SH-SY5Y (cell line): ENCODE measurements at regions not wholly inside any gene's neighbourhood (a gene's known extent, or its start where the extent isn't known, plus 50 kb on each side); places are given as distances from the start of the nearest gene placed in this dataset.

Experiments used
- GATA2 ChIP-seq: IDR thresholded peaks from 2 replicates; pipeline ENCODE4 v1.6.1; 2011; ENCODE audit warnings: mild to moderate bottlenecking, low read depth, low read length
- GATA3 ChIP-seq: IDR thresholded peaks from 2 replicates; pipeline ENCODE4 v1.6.1; 2011; ENCODE audit warnings: low read depth, mild to moderate bottlenecking, low read length, moderate library complexity

DNA sequence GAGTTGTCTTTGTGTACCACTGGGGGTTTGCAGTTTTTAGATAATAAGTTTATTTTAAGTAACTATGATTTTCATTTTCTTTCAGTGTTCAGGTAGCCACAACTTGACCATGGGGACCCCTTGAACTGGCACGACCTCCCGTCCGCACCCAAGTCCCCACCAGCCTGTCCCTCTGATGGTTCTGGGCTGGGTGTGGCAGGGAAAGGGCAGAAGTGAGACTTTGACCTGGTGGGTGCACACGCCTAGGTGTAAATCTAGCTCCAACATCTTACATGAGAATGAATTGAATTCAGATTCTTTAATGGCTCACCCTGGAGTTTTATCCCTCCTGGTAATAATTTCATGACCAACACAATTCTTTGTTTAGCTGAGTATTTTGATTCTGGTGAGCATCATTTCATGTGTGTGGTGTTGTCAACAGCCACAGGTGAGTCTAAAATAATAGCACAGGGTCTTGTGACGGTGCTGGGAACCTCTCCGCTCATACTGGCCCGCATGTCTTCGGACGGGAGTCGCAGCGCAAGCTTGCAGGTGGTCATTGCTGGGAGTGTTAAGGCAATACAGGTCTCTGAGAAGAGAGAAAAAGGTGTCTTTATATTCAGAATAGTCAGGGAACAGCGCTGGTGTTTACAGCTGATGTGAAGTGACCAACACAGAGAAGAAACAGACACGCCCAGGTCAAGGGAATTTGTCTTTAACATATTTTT is 50.8 kb upstream of the POFUT2 start:
- TF ChIP-seq GATA3 (no peak), GATA2 (no peak)

DNA sequence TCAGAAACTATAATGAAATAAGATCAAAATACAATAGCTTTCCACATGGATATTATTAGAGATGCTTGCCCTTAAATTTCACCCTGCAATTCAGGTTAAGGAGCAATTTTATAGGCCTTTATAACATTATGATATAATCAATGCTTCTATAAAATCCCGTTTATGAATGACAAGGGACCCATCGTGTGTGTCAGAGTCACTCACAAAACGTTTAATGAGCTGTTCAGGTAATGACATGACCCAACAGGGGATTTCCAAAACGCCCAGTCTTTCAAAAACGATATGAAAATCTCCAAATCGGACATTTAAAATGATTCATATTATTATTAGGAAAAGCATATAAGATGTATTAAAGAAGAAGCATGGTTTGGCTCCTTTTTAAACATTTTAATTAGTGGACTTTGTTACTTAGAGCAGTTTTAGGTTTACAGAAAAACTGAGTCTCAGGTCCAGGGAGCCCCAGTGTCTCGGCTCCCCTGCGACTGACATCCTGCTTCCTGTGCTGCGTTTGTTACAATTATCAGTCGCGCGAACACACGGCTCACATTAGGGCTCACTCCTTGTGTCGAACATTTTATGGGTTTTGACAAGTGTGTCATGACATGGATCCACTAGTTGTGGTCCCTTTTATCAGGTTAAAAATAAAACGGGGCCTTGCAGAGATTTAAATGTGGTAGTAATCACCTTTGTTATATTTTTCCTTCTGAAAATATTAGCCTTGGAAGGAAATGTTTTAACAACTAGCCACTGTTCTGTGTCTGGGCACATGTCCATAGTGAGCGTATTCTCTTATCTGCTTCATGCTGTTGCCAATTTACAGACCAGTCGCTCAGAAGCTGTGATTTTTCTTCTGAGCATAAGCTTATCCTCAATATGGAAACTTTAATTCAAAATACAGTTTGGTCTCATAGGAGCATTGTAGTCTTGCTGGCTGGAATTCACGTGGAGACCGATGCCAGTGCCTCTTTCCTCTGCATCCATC is 52.0 kb upstream of the POFUT2 start:
- TF ChIP-seq GATA2 (no peak), GATA3 (no peak)

DNA sequence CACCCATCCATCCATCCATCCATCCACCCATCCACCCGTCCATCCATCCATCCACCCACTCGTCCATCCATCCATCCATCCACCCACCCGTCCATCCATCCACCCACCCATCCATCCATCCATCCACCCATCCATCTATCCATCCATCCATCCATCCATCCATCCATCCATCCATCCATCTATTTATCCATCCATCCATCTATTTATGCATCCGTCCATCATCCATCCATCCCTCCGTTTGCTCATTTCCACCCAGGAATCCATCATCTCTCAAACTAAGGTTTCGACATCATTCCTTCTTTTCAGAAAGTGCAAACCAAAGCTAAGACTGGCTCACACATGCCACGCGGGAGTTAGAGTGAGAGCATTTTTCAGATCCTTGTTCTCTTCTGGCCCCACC is 52.8 kb upstream of the POFUT2 start:
- TF ChIP-seq GATA3 (no peak), GATA2 (no peak)

DNA sequence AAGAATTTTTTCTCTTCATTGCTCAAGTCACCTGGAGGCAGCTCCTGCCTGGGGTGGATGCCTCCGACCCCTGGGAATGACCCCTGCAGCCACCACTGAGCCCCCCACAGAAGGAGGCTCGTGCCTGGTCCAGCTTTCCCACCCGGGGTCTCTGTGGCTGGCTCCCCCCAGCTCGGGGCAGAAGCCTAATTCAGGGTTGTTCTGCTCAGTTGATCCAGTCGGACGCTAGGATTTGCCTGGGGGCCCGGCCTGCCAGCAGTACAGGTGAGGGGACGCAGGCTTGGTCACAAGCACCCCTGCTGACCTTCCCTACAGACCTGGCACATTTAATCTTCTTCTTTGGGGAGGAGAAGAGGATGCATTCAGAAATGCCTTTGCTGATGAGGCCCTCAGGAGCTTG is 53.6 kb upstream of the POFUT2 start:
- no peak for TF ChIP-seq GATA2
- no peak for TF ChIP-seq GATA3

DNA sequence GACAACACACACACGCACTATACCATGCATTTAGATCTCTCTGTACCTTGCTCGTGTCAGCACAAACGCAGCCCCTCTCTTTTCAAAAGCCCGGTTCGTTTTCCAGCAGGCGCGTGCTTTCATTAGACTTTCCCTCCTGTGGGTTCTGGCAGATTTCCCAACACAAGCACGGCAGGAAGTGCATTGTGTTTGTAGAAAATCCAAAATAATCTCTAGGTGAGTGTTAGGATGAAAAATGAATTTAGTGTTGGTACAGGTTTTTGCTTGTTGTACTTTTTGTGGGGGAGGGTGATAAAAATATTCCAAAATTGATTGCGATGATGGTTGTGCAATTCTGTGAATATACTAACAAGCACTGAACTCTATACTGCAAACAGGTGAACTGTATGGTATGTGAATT is 54.1 kb upstream of the POFUT2 start:
- TF ChIP-seq GATA3 (no peak), GATA2 (no peak)

DNA sequence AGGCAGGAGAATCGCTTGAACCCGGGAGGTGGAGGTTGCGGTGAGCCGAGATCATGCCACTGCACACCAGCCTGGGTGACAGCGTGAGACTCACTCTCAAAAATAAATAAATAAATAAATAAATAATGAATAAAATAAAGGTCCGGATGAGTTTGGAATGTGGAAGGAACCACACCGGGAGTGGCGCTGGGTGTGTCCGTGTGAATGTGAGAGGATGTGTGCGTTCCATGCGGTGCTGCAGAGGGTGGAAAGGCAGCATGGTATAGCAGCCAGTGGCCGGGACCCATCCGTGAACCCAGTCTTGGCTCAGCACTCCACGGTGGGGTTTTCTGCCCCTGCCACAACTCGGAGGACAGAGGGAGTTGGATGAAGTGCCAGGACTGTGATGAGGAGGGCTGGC is 56.2 kb upstream of the POFUT2 start:
- TF ChIP-seq GATA2 (no peak), GATA3 (no peak)

DNA sequence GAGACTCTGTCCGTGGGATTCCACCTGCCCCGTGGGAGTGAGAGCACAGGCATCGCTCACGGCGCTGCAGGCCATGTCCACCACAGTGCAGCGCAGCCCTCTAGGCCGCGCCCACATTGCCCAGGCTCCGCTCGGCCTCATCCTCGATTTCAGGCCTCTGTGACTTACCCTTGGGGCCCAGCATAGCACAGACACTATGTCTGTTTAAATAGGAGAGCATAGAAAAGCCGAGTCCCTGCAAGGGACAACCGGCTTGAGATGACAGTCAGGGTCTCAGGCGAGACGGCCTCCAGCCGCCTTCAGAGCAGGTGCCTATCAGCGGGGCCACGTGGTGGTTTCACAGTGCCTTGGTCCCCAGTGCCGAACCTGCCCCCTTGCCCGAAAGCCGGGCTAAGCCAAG is 56.9 kb upstream of the POFUT2 start:
- no peak for TF ChIP-seq GATA2
- no peak for TF ChIP-seq GATA3

DNA sequence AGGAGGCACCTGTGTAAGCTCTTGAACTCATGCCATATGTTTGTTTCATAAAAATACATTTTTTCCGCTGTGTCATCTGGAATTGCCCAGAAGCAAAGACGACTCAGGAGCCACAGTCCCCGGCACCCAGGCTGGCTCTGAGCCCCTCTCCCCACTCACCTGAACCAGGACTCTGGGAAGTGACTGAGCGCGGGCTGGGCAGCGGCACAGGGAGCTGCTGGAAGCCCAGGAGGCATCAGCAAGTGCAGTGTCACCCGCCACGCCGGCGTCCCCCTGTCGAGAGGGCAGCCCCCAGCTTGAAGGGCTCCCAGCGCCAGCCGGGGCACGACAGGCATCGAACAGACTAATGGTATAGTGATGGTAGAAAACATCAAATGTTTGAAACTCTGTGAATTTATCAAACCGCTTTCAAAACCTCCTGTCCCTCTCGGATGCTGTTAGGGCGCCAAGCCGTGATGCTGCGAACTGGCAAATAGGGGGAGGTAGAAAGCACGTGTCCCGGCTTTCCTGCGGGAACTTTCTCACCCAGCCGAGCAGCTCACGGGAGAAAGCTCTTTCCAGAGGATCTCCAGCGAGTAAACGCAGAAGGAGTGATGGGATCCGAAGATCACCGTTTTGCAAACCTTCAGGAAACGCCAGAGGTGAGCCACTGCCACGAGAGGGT is 57.8 kb upstream of the COL18A1 start:
- TF ChIP-seq GATA2 (no peak), GATA3 (no peak)

DNA sequence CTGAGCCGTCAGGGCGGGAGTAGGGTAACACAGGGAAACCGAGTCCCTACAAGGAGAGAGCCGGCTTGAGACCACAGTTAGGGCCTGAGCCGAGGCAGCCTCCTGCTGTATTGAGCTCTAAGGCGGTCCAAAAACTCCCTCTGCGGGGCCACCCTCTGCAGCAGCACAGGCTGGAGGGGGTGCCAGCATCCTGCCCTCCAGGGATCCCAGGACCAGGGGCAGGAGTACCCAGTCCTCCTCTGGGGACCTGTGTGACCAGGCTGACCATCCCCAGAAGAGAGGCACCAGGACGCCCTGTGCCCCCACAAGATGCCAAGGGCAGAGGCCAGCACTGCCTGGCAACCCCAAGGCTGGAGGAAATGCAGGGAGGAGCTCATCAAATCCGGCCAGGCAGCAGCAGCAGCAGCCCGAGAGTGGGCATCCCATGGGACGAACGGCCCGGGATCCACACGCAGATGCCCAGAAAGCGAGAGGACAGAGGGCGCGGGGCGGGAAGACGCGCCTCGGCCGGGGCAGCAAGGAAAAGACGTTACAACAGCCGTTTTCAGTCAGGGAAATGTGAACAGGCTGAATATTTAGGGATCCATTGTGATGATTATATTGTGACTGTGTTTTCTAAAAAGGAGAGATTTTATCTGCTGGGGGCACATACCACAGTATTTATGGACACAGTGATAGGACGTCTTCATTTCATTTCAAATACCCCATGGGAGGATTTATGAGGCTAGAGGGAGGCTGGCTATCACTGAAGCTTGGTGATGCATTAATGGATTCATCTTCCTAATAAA is 57.1 kb upstream of the COL18A1 start:
- no peak for TF ChIP-seq GATA3
- no peak for TF ChIP-seq GATA2

DNA sequence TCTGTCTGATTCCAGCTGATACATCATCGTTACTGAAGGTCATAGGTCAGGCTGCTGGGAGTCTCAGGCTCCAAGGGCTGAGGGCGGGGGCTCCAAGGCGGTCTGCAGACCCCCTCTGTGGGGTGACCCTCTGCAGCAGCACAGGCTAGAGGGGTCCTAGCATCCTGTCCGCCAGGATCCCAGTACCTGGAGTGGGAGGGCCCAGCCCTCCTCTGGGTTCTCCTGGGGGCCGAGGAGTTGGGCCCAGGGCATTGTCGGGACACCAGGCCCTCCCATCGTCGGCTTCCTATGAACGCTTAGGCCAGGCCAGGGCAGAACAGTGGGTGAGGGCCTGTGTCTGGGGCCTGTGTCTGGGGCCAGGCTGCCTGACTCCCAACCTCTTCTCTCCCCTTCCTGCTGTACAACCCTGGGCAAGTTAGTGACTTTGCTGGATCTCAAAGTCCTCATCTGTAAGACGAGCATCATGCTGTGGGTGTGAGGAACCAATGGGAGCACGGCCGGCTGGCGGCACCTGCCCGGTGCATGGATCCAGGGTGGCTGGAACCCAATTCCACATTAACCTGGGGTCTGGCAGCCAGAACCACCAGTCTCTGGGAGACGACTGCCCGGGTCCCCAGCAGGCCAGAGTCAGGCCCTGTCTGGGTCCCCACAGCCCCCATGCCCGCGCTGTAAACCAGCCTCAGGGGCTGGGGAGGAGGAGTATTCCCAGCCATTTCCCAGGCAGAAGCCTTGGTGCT is 56.2 kb upstream of the COL18A1 start:
- no peak for TF ChIP-seq GATA2
- TF ChIP-seq GATA3 = no peak

DNA sequence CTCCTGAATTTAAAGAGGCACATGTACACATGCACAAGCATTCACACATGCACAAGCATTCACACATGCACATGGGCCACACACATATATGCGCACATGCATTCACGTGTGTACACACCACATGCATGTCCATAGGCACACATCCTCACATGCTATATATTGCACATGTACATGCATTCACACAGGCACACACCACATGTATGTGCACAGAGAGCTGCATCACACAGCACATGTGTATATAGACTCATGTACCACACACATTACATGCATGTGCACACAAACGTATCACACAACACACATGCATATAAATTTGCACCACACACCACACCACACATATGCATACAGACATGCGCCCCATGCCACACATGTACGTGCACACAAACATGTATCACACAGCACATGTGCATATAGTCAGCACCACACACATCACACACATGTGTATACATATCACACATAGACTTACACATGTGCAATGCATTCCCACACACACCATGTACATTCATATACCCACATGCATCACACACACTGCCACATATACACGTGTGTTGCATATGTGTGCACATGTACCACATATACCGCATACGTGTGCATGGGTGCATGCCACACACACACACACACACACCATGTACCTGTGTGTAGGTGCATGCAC is 54.6 kb upstream of the COL18A1 start:
- TF ChIP-seq GATA3 = no peak
- TF ChIP-seq GATA2 = no peak

DNA sequence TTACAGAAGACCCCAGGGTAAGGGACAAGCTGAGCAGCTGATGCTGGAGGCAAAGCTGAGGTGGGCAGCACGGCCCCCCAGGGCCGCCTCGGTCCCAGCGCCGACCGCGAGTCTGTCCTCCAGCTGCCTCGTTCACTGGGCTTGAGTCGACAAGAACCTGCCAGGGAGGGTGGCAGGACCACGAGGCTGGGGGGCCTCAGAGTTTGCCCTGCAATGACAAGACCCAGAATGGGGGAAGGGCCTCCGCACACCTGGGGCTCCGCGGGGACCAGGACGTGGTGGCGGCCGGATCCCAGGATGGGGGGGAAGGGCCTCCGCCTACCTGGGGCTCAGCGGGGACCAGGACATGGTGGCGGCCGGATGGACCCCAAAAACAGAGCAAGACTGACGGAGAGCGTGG is 53.9 kb upstream of the COL18A1 start:
- TF ChIP-seq GATA3 = no peak
- TF ChIP-seq GATA2 = no peak

DNA sequence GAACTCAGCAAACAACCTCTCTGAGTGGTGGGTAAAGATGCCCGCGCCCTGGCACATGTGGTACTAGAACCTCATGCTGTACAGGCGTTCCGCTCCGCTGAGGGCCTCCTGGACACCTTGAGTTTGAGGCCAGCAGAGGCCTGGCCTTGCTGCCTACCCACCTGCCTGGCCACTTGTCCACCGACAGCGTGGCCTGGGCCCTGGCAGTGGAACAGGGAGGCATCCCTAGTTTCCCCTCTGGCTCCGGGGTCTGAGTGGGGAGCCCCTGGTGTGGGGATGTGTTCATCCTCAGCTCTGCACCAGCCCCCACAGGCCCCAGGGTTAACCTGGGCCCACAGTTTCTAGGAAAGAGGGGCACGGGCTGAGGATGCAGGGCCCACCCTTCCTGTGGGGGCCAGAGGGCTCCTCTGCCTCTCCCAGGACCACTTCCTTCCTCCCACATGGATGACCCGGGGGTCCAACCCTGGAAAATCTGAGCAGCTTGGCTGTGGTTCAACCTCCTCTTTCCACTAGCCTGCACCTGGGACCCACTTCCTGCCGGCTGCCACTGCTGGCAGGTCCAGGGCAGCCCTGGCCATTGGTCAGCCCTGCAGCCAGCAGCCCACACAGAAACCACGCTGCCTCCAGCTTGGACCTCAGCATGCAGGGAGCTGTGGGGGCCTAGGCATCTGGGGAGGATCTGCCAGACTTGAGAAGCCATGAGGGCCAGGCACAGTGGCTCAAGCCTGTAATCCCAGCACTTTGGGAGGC is 53.3 kb upstream of the COL18A1 start:
- TF ChIP-seq GATA2 (no peak), GATA3 (no peak)

DNA sequence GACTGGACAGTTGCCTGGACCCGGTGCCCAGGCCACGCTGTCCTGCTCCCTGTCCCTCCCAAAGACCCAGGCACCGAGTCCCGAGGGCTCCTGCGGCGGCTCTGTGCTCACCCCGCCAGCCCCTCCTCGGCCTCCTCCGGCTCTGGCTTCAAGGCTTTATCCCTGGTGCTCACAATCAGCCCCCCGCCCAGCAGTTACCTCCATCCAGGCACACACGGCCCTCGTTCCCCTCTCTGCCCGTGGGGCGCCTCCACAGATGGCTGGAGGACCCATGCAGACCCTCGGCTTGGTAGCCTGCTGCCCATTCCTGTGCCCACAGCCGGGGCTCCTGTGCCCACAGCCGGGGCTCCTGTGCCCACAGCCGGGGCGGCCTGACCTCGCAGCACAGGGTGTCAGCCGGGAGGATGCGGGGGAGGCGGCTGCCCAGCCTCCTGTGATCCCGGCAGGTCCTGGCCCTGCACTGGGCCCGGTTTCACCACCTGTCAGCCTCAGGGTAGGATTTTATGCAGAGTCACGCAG is 52.3 kb upstream of the COL18A1 start:
- TF ChIP-seq GATA2 (no peak), GATA3 (no peak)
